Neural progenitor cell (in vitro differentiated cells): ENCODE measurements at regions not wholly inside any gene's neighbourhood (a gene's known extent, or its start where the extent isn't known, plus 50 kb on each side); places are given as distances from the start of the nearest gene placed in this dataset.

ENCODE experiments used
- CTCF ChIP-seq: fragments of 200-600 bp; sonication (generic); IDR thresholded peaks from 2 replicates; pipeline ENCODE4 v1.5.1; 2017; ENCODE audit warnings: antibody characterized with exemption, mild to moderate bottlenecking
- EZH2phosphoT487 ChIP-seq: fragments of 200-600 bp; sonication (generic); IDR thresholded peaks from 2 replicates; pipeline ENCODE4 v1.6.1; 2017; ENCODE audit warnings: antibody characterized with exemption

GRCh38 chrX:131741103-131741581 is 197.3 kb downstream of the OR13H1 start:
- TF ChIP-seq CTCF (no peak), EZH2phosphoT487 (no peak)
